ENCODE measurements at regions not wholly inside any gene's neighbourhood (a gene's known extent, or its start where the extent isn't known, plus 50 kb on each side); places are given as distances from the start of the nearest gene placed in this dataset.

DNA sequence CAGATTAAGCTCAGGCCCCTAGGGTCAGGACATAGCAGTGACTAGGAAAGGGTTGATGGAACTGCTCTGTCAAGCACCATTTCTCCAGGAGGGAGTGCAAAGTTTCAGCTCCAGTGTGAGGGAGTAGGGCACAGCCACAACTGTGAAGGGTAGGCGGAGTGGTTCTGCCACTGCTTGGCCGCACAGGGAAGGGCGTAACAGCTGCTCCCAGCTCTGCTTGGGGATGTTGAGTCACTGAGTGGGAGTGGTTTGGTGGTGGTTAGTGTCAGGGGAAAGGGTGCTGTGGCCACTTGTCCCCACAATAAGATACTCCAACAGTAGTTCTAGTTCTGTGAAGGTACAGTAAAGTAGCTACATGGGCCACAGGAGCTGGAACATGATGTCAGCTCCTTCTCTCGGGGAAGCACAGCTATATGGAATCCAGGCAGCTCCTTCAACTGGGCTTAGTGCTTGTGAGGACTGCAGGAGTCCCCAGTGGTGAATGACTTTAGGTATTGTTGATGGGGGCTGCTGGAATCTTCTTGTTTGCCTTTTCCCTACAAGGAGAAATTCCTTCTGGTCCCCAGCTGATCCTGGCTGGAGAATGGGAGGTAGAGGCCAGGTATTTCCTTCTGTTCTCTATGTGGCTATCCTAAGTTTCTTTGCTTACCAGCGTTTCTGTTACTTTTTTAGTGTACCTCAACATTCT is 314.5 kb downstream of the SPATA31D1 start:
- Histone ChIP-seq H3K4me3 (no peak overlapping the region), H3K36me3 (no peaks in the 10 kb centered on the region), H3K27me3 (no peaks in the 10 kb centered on the region), H3K9me3 (no peaks in the 10 kb centered on the region)
- DNase-seq = no peak

DNA sequence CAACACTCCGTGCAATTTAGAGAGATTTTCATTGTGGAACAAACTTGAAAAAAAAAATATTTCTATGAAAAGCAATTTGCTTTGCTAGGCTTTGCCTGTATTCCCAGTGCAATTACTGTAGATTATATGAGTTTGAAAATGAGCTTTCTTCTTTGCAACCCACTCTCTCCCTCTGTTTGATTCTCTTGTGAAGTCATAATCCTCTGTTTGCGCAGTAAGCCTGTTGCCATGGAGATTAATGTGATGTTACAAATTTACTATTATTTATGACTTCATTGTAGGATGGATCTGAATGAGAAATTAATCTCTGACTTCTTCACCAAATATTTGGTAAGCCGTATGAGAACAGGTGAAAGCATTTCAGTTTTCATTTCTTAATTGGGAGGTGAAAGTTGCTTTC is 320.3 kb downstream of the SPATA31D1 start:
- Histone ChIP-seq H3K9me3 (no peaks in the 10 kb centered on the region), H3K36me3 (no peaks in the 10 kb centered on the region), H3K4me3 (no peak overlapping the region), H3K27me3 (no peaks in the 10 kb centered on the region)
- no peak for DNase-seq

DNA sequence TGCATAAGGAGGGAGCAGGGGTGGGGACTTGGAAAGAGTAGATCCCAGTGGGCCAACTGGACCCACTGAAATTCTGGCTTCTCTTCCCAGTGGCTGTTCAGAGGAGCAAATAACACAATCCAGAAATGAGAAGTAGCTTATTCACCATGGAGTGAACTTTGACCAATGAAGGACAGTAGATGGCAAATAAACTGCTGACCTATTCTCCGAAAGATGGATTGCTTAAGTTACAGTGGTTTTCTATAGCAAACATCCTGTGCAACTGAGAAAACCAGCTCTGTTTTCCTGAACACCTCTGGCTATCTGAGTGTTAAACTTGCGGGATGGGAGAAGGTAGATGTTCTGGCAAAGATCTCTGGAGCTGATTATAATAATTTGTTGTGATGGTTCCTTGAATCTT is 325.1 kb downstream of the SPATA31D1 start:
- no peak for DNase-seq
- Histone ChIP-seq H3K36me3 (no peaks in the 10 kb centered on the region), H3K4me3 (no peak overlapping the region), H3K27me3 (no peaks in the 10 kb centered on the region), H3K9me3 (no peaks in the 10 kb centered on the region)

DNA sequence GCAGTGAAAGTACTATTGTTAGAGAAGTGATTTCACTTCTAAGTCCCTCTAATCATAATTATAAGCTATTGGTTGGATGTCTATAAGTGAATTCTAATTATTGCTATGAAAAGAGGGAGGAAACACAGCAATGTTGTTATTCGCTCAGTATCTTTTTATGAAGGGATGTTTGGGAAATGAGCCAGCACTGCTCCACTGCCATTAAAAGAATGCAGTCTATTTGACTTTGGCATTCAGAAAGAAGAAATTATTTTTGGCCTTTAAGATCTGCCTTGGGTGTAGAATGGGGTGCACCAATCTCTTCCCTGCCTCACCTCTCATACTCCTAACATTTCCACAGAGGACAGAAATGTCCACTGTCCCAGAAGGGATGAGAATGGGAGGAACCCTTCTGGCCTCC is 332.0 kb downstream of the SPATA31D1 start:
- Histone ChIP-seq H3K9me3 (no peaks in the 10 kb centered on the region), H3K4me3 (no peak overlapping the region), H3K27me3 (no peaks in the 10 kb centered on the region), H3K36me3 (no peaks in the 10 kb centered on the region)
- no peak for DNase-seq

DNA sequence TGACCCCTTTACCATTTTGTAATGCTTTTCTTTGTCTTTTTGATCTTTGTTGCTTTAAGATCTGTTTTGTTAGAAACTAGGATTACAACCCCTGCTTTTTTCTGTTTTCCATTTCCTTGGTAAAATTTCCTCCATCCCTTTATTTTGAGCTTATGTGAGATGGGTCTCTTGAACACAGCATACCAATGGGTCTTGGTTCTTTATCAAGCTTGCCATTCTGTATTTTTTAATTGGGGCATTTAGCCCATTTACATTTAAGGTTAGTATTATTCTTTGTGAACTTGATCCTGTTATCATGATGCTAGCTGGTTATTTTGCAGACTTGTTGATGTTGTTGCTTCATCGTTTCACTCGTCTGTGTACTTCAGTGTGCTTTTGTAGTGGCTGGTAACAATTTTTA is 337.3 kb downstream of the SPATA31D1 start:
- H3K9me3 ChIP-seq = no peaks in the 10 kb centered on the region
- no peaks in the 10 kb centered on the region for H3K36me3 ChIP-seq
- H3K4me3 ChIP-seq = no peak overlapping the region
- no peaks in the 10 kb centered on the region for H3K27me3 ChIP-seq
- no peak for DNase-seq

DNA sequence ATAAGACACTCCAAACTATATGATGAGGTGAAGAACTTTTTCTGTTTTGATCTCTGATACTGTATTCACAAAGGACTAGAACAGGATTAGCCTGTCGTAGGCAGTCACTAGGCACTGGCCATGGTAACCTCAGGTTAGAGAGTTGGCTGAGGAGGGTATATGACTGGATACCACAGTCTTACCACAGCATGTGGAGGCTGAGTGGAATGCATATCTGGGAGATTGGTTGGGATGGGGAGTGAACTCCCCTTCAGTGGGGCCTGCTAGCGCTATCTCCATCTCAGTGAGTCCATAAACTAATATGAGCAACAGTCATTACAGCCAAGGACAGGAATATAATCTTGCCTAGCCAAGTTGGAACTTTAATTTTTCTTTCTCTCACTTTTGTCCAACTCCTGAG is 339.1 kb downstream of the SPATA31D1 start:
- Histone ChIP-seq H3K27me3 (no peaks in the 10 kb centered on the region), H3K36me3 (no peaks in the 10 kb centered on the region), H3K4me3 (no peak overlapping the region), H3K9me3 (no peaks in the 10 kb centered on the region)
- DNase-seq = no peak

DNA sequence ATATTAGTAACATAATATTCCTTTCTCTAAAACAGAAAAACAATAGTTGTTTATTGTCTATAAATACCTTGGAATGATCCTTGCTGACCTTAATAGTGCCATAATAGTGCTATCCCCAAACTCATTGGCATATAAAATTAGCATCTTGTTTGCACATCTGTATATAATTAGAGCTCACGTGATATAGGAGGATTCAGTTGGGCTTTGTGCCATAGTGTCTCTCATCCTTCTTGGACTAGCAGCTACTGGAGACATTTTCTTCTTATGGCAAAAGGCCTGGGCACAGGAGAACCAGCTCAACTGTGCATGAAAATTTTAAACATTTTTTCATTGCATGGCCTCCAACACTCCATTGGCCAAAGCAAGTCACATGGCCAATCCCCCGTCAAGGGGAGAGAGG is 342.5 kb downstream of the SPATA31D1 start:
- DNase-seq = no peak
- H3K27me3 ChIP-seq = no peaks in the 10 kb centered on the region

DNA sequence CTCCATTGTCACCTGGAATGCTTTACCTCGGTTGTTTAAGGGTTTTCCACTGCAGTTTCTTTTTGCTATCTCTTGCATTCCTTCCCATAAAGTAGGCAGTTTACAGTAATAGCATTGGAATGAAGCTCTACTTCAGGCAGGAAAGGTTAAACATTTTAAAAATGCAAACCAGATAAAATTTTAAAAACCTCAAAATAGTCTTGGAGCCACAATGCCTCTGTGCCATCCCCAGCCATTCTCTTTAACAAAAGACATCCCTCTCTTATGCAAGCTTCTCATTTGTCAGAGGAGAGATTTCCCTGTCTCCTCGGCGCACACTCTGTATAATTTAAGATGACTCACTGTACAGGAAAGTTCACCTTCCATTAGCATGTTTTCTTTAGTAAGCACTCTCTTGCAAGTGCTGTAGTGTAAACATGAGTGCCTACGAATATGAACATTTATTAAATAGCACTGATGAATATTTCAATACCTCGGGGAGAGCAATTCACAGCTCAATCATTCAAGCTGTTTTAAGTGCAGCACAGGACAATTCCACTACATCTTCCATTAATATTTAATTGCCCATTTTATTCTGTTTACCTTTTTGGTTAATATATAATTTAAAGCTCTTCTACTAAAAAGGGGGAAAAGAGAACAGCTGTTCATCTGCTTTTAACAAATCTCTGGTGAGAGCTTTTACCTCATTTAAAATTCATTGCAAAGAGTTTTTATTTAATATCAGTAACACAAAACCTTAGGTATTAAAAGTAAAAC is 343.6 kb downstream of the SPATA31D1 start:
- Histone ChIP-seq H3K9me3 (no peaks in the 10 kb centered on the region), H3K36me3 (no peaks in the 10 kb centered on the region), H3K4me3 (no peak overlapping the region), H3K27me3 (no peaks in the 10 kb centered on the region)
- DNase-seq = no peak

More for the DNA sequence above, 342.5 kb downstream of the SPATA31D1 start:
- Histone ChIP-seq H3K36me3 (no peaks in the 10 kb centered on the region), H3K9me3 (no peaks in the 10 kb centered on the region), H3K4me3 (no peak overlapping the region)

DNA sequence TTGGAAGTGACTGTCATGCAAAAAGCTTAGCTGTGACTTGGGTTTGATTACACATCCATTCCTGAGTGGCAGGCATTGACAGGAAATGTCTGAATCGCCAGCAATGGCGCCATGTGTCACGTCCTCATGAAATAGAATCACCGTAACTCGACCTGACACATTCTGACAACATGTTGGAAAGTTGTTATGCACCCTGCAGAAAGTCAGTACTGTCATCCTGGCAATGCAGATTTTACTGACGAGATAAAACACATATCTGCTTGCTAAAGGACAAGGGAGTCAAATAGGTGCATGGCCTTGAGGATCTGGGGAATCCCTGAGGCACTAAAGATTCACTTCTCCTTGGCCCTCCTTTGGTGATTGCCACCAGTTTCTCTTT is 344.2 kb downstream of the SPATA31D1 start:
- Histone ChIP-seq H3K36me3 (no peaks in the 10 kb centered on the region), H3K27me3 (no peaks in the 10 kb centered on the region), H3K9me3 (no peaks in the 10 kb centered on the region), H3K4me3 (no peak overlapping the region)
- DNase-seq = no peak

DNA sequence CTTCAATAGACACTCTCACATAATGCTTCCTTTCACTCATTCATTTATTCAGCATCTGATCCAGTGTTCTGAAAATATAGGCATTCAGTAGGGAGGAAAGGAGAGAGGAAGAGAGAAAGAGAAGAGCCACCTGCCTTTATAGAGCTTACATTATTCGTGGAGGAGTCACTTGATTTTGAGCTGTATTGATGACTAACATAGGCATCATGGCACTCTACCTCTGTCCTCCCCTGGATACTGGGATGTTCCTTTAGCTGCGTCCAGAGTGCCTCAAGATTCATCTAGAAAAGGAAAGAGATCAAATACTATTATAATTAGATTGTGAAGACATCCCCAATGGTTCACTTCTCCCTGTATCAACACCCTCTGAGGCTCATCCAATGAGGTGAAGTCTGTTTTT is 345.1 kb downstream of the SPATA31D1 start:
- H3K27me3 ChIP-seq = no peaks in the 10 kb centered on the region
- no peak overlapping the region for H3K4me3 ChIP-seq

DNA sequence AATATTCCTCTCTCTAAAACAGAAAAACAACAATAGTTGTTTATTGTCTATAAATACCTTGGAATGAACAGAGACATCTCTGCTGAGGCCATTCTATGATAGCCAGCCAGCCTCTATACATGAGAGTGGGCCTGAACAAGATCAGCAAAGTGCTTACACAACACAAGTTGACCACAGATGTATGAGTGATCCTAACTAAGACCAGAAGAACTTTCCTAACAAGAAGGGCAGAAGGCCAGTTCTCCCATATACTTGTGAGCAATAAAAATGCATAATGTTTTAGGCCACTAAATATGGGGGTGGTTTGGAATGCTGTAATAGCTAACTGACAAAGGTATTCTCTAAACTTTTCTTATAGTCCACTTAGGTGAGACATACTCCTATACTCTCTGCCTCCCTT is 345.7 kb downstream of the SPATA31D1 start:
- DNase-seq = no peak
- no peaks in the 10 kb centered on the region; the same call in 1 of the 2 replicates for H3K9me3 ChIP-seq
- H3K36me3 ChIP-seq = no peaks in the 10 kb centered on the region
- no peaks in the 10 kb centered on the region for H3K27me3 ChIP-seq
- H3K4me3 ChIP-seq = no peak overlapping the region

More for the DNA sequence above, 345.1 kb downstream of the SPATA31D1 start:
- H3K36me3 ChIP-seq = no peaks in the 10 kb centered on the region
- H3K9me3 ChIP-seq = no peaks in the 10 kb centered on the region; the same call in 1 of the 2 replicates
- DNase-seq = no peak

DNA sequence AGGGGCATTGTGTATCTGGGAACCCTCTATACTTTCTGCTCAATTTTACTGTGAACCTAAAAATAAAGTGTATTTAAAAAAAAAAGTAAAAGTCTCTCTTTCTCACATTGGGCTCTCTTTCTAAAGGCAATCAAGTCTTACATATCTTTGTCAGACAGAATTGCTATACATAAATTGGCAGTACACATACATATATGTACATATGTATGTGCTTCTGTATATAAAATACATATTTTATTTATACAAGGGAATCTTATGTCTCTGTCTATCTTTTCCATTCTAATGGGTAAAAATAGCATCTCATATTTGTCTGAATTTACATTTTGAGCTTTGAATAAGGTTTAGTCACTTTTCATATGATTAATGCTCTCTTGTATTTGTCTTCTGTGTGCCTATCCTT is 348.8 kb downstream of the SPATA31D1 start:
- Histone ChIP-seq H3K9me3 (no peaks in the 10 kb centered on the region; the same call in 1 of the 2 replicates), H3K4me3 (no peak overlapping the region), H3K27me3 (no peaks in the 10 kb centered on the region), H3K36me3 (no peaks in the 10 kb centered on the region)
- no peak for DNase-seq

DNA sequence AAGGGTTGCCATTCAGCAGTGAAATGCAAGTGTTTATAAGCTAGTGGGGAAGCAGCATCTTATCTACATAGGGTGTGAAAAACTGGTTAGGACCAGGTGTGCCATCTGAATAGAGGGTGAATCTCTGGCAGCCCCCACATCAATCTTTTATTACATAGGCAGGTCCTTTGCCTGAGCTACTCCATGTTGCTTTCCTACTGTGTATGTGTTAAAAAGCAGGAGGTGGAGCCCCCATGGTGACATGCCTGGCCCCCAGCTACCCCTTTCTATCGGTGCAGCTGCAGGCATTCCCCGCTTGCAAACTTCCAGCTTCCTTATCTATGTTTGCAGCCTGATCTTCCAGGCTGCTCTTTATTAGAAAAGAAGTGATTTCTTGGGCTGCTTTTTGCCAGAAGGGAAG is 353.5 kb downstream of the SPATA31D1 start:
- Histone ChIP-seq H3K4me3 (no peak overlapping the region), H3K36me3 (no peaks in the 10 kb centered on the region), H3K9me3 (no peaks in the 10 kb centered on the region; the same call in 1 of the 2 replicates), H3K27me3 (no peaks in the 10 kb centered on the region)
- no peak for DNase-seq

DNA sequence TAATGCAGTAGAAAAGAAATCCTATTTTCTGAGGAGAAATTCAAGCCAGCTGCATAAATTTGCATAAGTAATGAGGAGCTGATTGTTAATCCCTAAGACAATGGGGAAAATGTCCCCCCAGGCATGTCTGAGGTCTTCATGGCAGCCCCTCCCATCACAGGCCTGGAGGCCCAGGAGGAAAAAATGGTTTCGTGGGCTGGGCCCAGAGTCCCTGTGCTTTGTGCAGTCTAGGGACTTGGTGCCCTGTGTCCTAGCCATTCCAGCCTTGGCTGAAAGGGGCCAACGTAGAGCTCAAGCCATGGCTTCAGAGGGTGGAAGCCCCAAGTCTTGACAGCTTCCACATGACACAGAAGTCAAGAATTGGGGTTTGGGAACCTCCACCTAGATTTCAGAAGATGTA is 357.5 kb downstream of the SPATA31D1 start:
- no peak overlapping the region for H3K4me3 ChIP-seq
- DNase-seq = no peak

DNA sequence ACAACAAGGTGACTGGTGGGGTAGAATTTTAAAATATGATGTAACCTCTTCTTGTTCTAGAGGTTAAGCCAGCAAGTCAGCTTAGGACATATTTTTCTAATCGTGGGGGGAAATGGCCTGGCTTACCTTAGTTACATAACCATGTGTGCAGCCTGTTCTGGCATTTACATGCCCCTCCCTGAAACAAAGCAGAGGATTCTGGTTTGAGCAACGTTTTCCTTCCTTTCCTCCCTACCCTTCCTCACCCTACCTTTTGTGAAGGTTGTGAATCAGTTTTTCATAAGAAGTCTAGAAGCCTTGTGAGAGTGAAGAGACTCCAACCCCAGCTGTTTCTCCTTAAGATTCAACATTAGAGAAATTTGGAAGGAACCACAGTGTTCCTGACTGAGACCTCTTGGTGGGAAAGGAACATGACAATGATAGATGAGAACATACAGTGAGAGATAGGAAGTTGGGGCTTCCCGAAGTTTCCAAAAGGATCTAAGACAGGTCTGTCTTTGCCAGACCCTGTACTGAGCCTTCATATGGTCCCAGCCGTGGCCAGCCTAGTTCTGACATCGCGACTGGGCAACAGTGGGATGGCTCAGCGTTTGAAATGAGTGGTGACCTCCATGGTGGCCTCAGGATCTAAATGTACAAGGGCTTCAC is 365.2 kb downstream of the SPATA31D1 start:
- no peak for DNase-seq
- Histone ChIP-seq H3K4me3 (no peak overlapping the region), H3K36me3 (no peaks in the 10 kb centered on the region), H3K9me3 (no peaks in the 10 kb centered on the region), H3K27me3 (no peaks in the 10 kb centered on the region)

More for the DNA sequence above, 357.5 kb downstream of the SPATA31D1 start:
- Histone ChIP-seq H3K36me3 (no peaks in the 10 kb centered on the region), H3K27me3 (no peaks in the 10 kb centered on the region), H3K9me3 (no peaks in the 10 kb centered on the region)

DNA sequence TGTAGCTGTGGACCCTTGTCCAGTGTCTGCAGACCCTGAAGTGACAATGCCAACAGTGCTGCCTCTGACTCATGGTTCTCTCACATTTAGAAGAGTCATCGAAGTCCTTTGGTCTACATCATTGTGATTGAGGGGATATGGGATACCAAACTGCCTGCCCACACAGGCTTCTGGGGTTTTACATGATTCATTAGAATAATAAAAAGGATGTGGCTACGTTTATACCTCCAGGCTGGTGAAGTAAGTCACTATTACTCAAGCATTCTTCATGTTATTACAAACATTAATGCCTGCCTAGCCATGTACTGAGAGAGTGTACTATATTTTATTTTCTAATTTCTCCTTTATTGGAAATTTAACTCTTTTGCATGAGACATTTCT is 365.7 kb downstream of the SPATA31D1 start:
- no peaks in the 10 kb centered on the region for H3K36me3 ChIP-seq
- H3K27me3 ChIP-seq = no peaks in the 10 kb centered on the region
- DNase-seq = peak; percentile 25
- H3K4me3 ChIP-seq = no peak overlapping the region
- H3K9me3 ChIP-seq = no peaks in the 10 kb centered on the region

DNA sequence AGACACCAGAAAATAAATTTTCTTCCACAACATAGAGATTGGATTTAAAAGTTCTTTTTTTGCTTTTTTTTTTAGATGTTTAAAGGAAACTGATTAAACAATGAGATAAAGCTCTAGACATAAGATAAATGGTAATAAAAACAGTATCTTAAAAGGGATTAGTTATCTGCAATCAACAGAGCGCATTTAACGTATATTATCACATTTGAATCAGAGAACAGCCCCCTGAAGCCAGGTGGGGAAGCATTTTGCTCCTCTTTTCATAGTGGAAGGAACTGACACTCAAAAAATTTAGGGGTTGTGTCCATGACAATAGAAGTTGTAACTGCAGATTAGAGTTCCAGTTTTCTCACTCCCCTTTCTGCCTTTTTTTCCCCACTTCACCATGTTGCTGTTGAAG is 367.6 kb downstream of the SPATA31D1 start:
- Histone ChIP-seq H3K4me3 (no peak overlapping the region), H3K36me3 (no peaks in the 10 kb centered on the region), H3K27me3 (no peaks in the 10 kb centered on the region), H3K9me3 (no peaks in the 10 kb centered on the region)
- no peak for DNase-seq

DNA sequence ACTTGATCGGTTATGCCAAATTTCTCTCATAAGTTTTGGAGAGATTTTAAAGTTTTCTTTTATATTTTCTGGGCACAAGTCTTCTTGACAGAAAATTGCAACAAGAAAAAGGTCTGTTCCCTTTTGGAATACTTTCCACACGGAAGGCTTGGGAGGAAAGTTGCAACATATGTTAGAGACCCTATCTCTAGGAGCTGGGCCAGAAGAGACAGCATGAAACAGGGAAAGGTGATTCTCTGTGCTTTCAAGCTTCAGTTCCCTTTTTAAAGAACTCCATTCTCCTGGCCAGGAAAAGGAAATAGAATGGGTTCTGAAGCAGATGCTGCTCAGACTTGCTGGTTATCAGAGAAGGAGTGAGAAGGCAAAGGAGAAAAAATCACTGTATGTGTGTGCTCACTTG is 368.3 kb downstream of the SPATA31D1 start:
- Histone ChIP-seq H3K36me3 (no peaks in the 10 kb centered on the region), H3K4me3 (no peak overlapping the region), H3K27me3 (no peaks in the 10 kb centered on the region), H3K9me3 (no peaks in the 10 kb centered on the region)
- DNase-seq = no peak
